ENCODE measurements at regions not wholly inside any gene's neighbourhood (a gene's known extent, or its start where the extent isn't known, plus 50 kb on each side); places are given as distances from the start of the nearest gene placed in this dataset.

- no peaks in the 10 kb centered on the region for H3K79me2 ChIP-seq (ENCODE audit: insufficient read depth, low read length)
- TF ChIP-seq EZH2phosphoT487 (conservative IDR thresholded peaks at IDR 0.05; ENCODE audit: low read length) (no peak), CTCF (IDR thresholded peaks at IDR 0.05; ENCODE audit: insufficient read depth, low read length, poor library complexity, severe bottlenecking) (no peak)
These were observed 774.8 kb upstream of the ADAMTS5 start for GRCh38 chr21:27741736-27742135.

GRCh38 chr21:27740084-27740483, 773.2 kb upstream of the ADAMTS5 start:
- Histone ChIP-seq H3K9me3 (ENCODE audit: insufficient read depth, low read length) (peaks cover 13% of the 10 kb centered on the region; the same call in 1 of the 2 replicates), H3K27ac (ENCODE audit: low read depth, low read length) (no peak overlapping the region), H3K4me3 (ENCODE audit: insufficient read depth, low read length, poor library complexity, severe bottlenecking) (no peak overlapping the region), H3K79me2 (ENCODE audit: insufficient read depth, low read length) (no peaks in the 10 kb centered on the region), H3K4me2 (ENCODE audit: low read depth, low read length, poor library complexity, severe bottlenecking) (no peak overlapping the region), H3F3A (ENCODE audit: insufficient read depth) (no peaks in the 10 kb centered on the region), H3K9ac (ENCODE audit: low read length) (no peak overlapping the region), H2AFZ (ENCODE audit: low read depth, low read length, severe bottlenecking) (no peak overlapping the region), H3K9me2 (replicated peaks; ENCODE audit: insufficient read depth, low read length) (no peaks in the 10 kb centered on the region), H3K27me3 (ENCODE audit: low read length) (no peaks in the 10 kb centered on the region), H4K20me1 (ENCODE audit: low read depth, low read length) (no peaks in the 10 kb centered on the region), H3K36me3 (ENCODE audit: low read length) (no peaks in the 10 kb centered on the region)
- TF ChIP-seq CTCF (IDR thresholded peaks at IDR 0.05; ENCODE audit: insufficient read depth, low read length, poor library complexity, severe bottlenecking) (no peak), EZH2phosphoT487 (conservative IDR thresholded peaks at IDR 0.05; ENCODE audit: low read length) (no peak)

More at GRCh38 chr21:27741736-27742135, 774.8 kb upstream of the ADAMTS5 start:
- H3K9me3 ChIP-seq (ENCODE audit: insufficient read depth, low read length), result peaks cover 13% of the 10 kb centered on the region; the same call in 1 of the 2 replicates
- no peaks in the 10 kb centered on the region for H3K9me2 ChIP-seq (replicated peaks; ENCODE audit: insufficient read depth, low read length)
- no peaks in the 10 kb centered on the region for H4K20me1 ChIP-seq (ENCODE audit: low read depth, low read length)
- H3K36me3 ChIP-seq (ENCODE audit: low read length), result no peaks in the 10 kb centered on the region
- H2AFZ ChIP-seq (ENCODE audit: low read depth, low read length, severe bottlenecking), result no peak overlapping the region
- no peaks in the 10 kb centered on the region for H3K27me3 ChIP-seq (ENCODE audit: low read length)
- H3F3A ChIP-seq (ENCODE audit: insufficient read depth), result no peaks in the 10 kb centered on the region
- no peak overlapping the region for H3K4me3 ChIP-seq (ENCODE audit: insufficient read depth, low read length, poor library complexity, severe bottlenecking)
- no peak overlapping the region for H3K9ac ChIP-seq (ENCODE audit: low read length)
- H3K27ac ChIP-seq (ENCODE audit: low read depth, low read length), result no peak overlapping the region
- H3K4me2 ChIP-seq (ENCODE audit: low read depth, low read length, poor library complexity, severe bottlenecking), result no peak overlapping the region

GRCh38 chr21:27739187-27739586, 772.3 kb upstream of the ADAMTS5 start:
- H4K20me1 ChIP-seq (ENCODE audit: low read depth, low read length), result no peaks in the 10 kb centered on the region
- H2AFZ ChIP-seq (ENCODE audit: low read depth, low read length, severe bottlenecking), result no peak overlapping the region
- TF ChIP-seq CTCF (IDR thresholded peaks at IDR 0.05; ENCODE audit: insufficient read depth, low read length, poor library complexity, severe bottlenecking) (no peak), EZH2phosphoT487 (conservative IDR thresholded peaks at IDR 0.05; ENCODE audit: low read length) (no peak)
- H3K79me2 ChIP-seq (ENCODE audit: insufficient read depth, low read length), result no peaks in the 10 kb centered on the region
- no peaks in the 10 kb centered on the region for H3K36me3 ChIP-seq (ENCODE audit: low read length)
- no peaks in the 10 kb centered on the region for H3K27me3 ChIP-seq (ENCODE audit: low read length)
- no peak overlapping the region for H3K9ac ChIP-seq (ENCODE audit: low read length)
- H3F3A ChIP-seq (ENCODE audit: insufficient read depth), result no peaks in the 10 kb centered on the region
- H3K4me2 ChIP-seq (ENCODE audit: low read depth, low read length, poor library complexity, severe bottlenecking), result no peak overlapping the region
- H3K4me3 ChIP-seq (ENCODE audit: insufficient read depth, low read length, poor library complexity, severe bottlenecking), result no peak overlapping the region
- no peak overlapping the region for H3K27ac ChIP-seq (ENCODE audit: low read depth, low read length)
- no peaks in the 10 kb centered on the region for H3K9me2 ChIP-seq (replicated peaks; ENCODE audit: insufficient read depth, low read length)
- H3K9me3 ChIP-seq (ENCODE audit: insufficient read depth, low read length), result peaks cover 7% of the 10 kb centered on the region; the same call in 1 of the 2 replicates
